Esophagus squamous epithelium (tissue), 5 donors: ENCODE measurements at regions not wholly inside any gene's neighbourhood (a gene's known extent, or its start where the extent isn't known, plus 50 kb on each side); places are given as distances from the start of the nearest gene placed in this dataset.

Experiments used
- DNase-seq: peaks from one replicate; lab custom pipeline; 2025; lab: John Stamatoyannopoulos, UW
- H3K27ac ChIP-seq, 4 donors: fragments of 200-600 bp; sonication (generic); one replicate each; pipeline ENCODE4 v1.5.1; 2016 to 2019; ENCODE audit warnings: mild to moderate bottlenecking in 1 of 4
- H3K27me3 ChIP-seq, 4 donors: fragments of 200-600 bp; sonication (generic); 1 replicate in 3 of 4; 2 replicates in 1 of 4; pipeline versions ENCODE4 v1.5.1 to v1.6.0; 2017 to 2021; ENCODE audit warnings: antibody characterized with exemption in 1 of 4
- H3K36me3 ChIP-seq, 3 donors: fragments of 200-600 bp; sonication (generic); one replicate each; pipeline ENCODE4 v1.5.1; 2016 to 2019
- H3K4me1 ChIP-seq, 3 donors: fragments of 200-600 bp; sonication (generic); one replicate each; pipeline ENCODE4 v1.5.1; 2017 to 2019
- H3K4me3 ChIP-seq, 4 donors: fragments of 200-600 bp; sonication (generic); 1 replicate in 3 of 4; 2 replicates in 1 of 4; pipeline ENCODE4 v1.5.1; 2016 to 2019; ENCODE audit warnings: mild to moderate bottlenecking in 2 of 4, moderate library complexity in 1 of 4
- H3K9me3 ChIP-seq, 3 donors: fragments of 200-600 bp; sonication (generic); one replicate each; pipeline ENCODE4 v1.5.1; 2016 to 2019
- POLR2A ChIP-seq, 4 donors: fragments of 450-650 bp; IDR thresholded peaks; one replicate each; pipeline ENCODE4 v1.6.1; 2017; ENCODE audit warnings: antibody characterized with exemption in 4 of 4, mild to moderate bottlenecking in 4 of 4, moderate library complexity in 3 of 4
- WGBS, 2 donors: methylation state at CpG; one replicate each; pipeline ENCODE4 v1.1.5; 2018; 5-methylcytosine and 5-hydroxymethylcytosine counted together
- intact Hi-C: fragments of 100-400 bp; cut with DNase I; formaldehyde crosslinking; loops from one replicate; pipeline ENCODE4 v1.15.0; 2022
- TF ChIP-seq, protein P1 (sequence below), 6 experiments: fragments of 450-650 bp in 4 of 6; fragments of 200-600 bp in 2 of 6; sonication (generic) in 2 of 6; IDR thresholded peaks; one replicate each; pipeline ENCODE4 v1.5.1; 2016 to 2019; ENCODE audit warnings: antibody characterized with exemption in 6 of 6, mild to moderate bottlenecking in 4 of 6, moderate library complexity in 4 of 6
- donor health status: DM: yes; HTN: yes; CAD: no.

DNA sequence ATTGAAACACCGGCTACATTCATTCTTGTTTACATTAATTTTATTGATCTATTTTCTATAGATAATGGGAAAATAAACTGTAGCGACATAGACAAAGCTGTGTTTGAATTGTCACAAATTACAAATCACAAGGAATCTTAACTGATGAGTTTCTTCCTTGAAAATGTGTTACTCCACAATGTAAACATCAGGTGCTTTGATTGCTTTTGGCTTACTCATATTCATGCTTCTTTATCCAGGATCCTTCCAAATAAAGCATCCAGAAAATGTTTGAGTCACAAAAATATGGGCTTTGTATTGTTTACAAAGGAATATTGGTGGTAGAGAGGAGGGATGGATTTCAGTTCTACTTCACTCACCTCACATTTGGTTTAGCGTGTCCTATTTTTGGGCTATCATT is 64.0 kb downstream of the BMP2 start:
- intact Hi-C loops, result no loop called here
- Histone ChIP-seq H3K27me3 (no peaks in the 10 kb centered on the region), H3K27ac (no peak overlapping the region), H3K9me3 (no peaks in the 10 kb centered on the region), H3K4me3 (no peak overlapping the region), H3K4me1 (peaks cover 0 to 10% (median 0%) of the 10 kb centered on the region in 3 donors), H3K36me3 (no peaks in the 10 kb centered on the region)
- TF ChIP-seq, protein P1, sequence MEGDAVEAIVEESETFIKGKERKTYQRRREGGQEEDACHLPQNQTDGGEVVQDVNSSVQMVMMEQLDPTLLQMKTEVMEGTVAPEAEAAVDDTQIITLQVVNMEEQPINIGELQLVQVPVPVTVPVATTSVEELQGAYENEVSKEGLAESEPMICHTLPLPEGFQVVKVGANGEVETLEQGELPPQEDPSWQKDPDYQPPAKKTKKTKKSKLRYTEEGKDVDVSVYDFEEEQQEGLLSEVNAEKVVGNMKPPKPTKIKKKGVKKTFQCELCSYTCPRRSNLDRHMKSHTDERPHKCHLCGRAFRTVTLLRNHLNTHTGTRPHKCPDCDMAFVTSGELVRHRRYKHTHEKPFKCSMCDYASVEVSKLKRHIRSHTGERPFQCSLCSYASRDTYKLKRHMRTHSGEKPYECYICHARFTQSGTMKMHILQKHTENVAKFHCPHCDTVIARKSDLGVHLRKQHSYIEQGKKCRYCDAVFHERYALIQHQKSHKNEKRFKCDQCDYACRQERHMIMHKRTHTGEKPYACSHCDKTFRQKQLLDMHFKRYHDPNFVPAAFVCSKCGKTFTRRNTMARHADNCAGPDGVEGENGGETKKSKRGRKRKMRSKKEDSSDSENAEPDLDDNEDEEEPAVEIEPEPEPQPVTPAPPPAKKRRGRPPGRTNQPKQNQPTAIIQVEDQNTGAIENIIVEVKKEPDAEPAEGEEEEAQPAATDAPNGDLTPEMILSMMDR (IDR thresholded peaks at IDR 0.05), result no peak
- no peak for TF ChIP-seq POLR2A (IDR thresholded peaks at IDR 0.05)
- WGBS, 2 donors, result 79 to 82% methylated on average over 3 of the region's 3 CpGs
- no peak for DNase-seq

DNA sequence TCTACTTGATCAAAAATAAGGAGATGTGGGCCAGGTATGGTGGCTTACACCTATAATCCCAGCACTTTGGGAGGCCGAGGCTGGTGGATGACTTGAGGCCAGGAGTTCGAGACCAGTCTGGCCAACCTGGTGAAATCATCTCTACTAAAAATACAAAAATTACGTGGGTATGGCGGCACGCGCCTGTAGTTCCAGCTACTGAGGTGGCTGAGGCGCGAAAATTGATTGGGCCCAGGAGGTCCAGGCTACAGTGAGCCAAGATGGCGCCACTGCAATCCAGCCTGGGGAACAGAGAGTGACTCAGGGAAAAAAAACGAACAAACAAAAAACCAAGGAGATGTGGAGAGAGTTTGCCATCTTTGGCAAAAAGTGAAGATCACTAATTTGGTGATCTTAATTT is 65.3 kb downstream of the BMP2 start:
- intact Hi-C loops, result no loop called here
- no peak for TF ChIP-seq POLR2A (IDR thresholded peaks at IDR 0.05)
- TF ChIP-seq, protein P1 (IDR thresholded peaks at IDR 0.05), result no peak
- DNase-seq, result no peak
- WGBS, 2 donors, result 95% methylated on average over 10 of the region's 10 CpGs
- Histone ChIP-seq H3K4me1 (peaks cover 0 to 10% (median 0%) of the 10 kb centered on the region in 3 donors), H3K4me3 (no peak overlapping the region), H3K27ac (no peak overlapping the region), H3K9me3 (no peaks in the 10 kb centered on the region), H3K27me3 (no peaks in the 10 kb centered on the region), H3K36me3 (no peaks in the 10 kb centered on the region)

DNA sequence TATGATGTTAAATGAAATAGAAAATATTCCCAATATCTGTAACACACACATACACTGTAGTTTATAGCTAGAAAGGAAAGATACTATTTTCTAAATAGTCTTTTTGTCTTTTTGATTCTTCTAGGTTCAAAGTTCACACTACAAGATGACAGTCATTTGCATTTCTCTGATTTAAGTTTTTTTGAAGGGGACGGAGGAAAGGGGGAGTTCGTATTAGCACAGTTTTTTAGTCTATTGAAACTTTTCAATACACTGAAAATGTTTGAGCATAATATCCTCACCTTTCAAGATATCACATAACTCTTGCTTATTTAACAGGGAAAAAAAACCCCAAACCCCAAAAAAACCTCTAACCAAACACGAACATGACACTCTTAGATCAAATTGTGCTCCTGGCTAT is 68.1 kb downstream of the BMP2 start:
- WGBS, 2 donors, result 69 to 81% methylated on average over 3 of the region's 3 CpGs
- Histone ChIP-seq H3K27ac (no peak overlapping the region), H3K36me3 (no peaks in the 10 kb centered on the region), H3K9me3 (no peaks in the 10 kb centered on the region), H3K4me1 (no peaks in the 10 kb centered on the region), H3K27me3 (no peaks in the 10 kb centered on the region), H3K4me3 (no peak overlapping the region)
- intact Hi-C loops, result no loop called here
- no peak for DNase-seq
- no peak for TF ChIP-seq POLR2A (IDR thresholded peaks at IDR 0.05)
- TF ChIP-seq, protein P1 (IDR thresholded peaks at IDR 0.05), result no peak

DNA sequence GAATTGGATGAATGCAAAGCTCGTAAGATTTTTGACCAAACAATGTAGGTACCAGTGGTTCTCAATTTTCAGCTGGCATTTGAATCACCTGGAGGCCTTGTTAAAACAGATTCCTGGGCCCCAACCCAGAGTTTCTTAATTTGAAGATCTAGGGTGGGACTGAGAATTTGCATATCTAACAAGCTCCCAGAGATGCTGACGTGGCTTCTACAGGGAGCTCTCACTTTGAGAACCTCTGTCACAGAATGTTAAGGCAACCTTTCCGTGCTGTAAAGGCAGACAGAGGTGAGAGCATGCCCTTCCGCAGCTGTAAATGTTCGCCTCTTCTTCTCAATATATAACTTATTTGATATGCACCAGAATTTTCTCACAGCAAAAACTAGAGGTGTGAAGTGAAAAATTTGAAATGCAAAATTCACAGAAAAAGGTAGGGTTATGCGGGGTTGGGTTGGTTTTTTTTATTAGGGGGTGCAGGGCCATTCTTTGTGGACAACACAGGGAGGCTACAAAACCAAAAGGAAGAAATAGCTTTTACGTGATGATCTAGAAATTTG is 69.4 kb downstream of the BMP2 start:
- no peak overlapping the region for H3K4me3 ChIP-seq
- WGBS, 2 donors, result 76 to 95% methylated on average over 7 of the region's 7 CpGs
- H3K4me1 ChIP-seq, result no peaks in the 10 kb centered on the region
- DNase-seq, result no peak
- intact Hi-C loops, result no loop called here
- H3K27ac ChIP-seq, result no peak overlapping the region
- H3K9me3 ChIP-seq, result no peaks in the 10 kb centered on the region
- no peaks in the 10 kb centered on the region for H3K36me3 ChIP-seq
- TF ChIP-seq, protein P1 (IDR thresholded peaks at IDR 0.05), result no peak
- no peak for TF ChIP-seq POLR2A (IDR thresholded peaks at IDR 0.05)
- peaks cover 0 to 4% (median 0%) of the 10 kb centered on the region in 4 donors for H3K27me3 ChIP-seq

DNA sequence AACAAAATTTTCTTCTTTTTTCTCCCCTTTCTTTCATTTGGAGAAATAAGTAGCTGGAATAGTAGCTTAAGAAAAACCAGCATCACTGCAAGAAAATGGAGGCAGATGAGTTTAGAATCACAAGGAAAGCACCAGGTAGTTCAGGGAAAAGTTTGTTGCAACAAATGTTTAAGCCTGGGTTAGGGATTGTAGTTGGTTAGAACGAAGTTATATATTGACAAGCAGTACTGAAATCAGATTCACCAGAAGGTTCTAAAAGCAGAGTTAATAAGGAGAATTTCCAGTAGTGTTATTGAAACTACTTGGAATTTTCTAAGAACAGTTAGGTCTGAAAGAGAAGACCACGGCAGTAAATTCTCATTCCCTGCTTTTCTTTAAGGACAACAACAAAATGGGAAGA is 70.2 kb downstream of the BMP2 start:
- Histone ChIP-seq H3K4me3 (no peak overlapping the region), H3K4me1 (no peaks in the 10 kb centered on the region), H3K9me3 (no peaks in the 10 kb centered on the region), H3K36me3 (no peaks in the 10 kb centered on the region), H3K27me3 (peaks cover 0 to 4% (median 0%) of the 10 kb centered on the region in 4 donors), H3K27ac (no peak overlapping the region)
- intact Hi-C loops, result no loop called here
- no peak for DNase-seq
- TF ChIP-seq POLR2A (IDR thresholded peaks at IDR 0.05), result no peak
- TF ChIP-seq, protein P1 (IDR thresholded peaks at IDR 0.05), result no peak
- WGBS, 2 donors, result 72 to 77% methylated on average over 2 of the region's 2 CpGs
